ENCODE measurements at regions not wholly inside any gene's neighbourhood (a gene's known extent, or its start where the extent isn't known, plus 50 kb on each side); places are given as distances from the start of the nearest gene placed in this dataset.

- no peak for DNase-seq (ENCODE audit: low spot score)
Measured at GRCh38 chr18:27274901-27275300, 89.8 kb upstream of the CHST9 start.

GRCh38 chr18:27270508-27270907 lies 85.4 kb upstream of the CHST9 start:
- no peak for DNase-seq (ENCODE audit: low spot score)

- no peak for DNase-seq (ENCODE audit: low spot score)
Measured at GRCh38 chr18:27263369-27263768, 78.3 kb upstream of the CHST9 start.

GRCh38 chr18:27261769-27262549 lies 76.9 kb upstream of the CHST9 start:
- DNase-seq (ENCODE audit: low spot score) = no peak

GRCh38 chr18:27253571-27253970 lies 68.5 kb upstream of the CHST9 start:
- no peak for DNase-seq (ENCODE audit: low spot score)

- DNase-seq (ENCODE audit: low spot score) = no peak
Measured at GRCh38 chr18:27250471-27250870, 65.4 kb upstream of the CHST9 start.

- no peak for DNase-seq (ENCODE audit: low spot score)
Measured at GRCh38 chr18:27249933-27250332, 64.8 kb upstream of the CHST9 start.

GRCh38 chr18:27244259-27244658 lies 59.2 kb upstream of the CHST9 start:
- no peak for DNase-seq (ENCODE audit: low spot score)

- no peak for DNase-seq (ENCODE audit: low spot score)
Measured at GRCh38 chr18:27242392-27243047, 57.4 kb upstream of the CHST9 start.

- no peak for DNase-seq (ENCODE audit: low spot score)
Measured at GRCh38 chr18:27240383-27240782, 55.3 kb upstream of the CHST9 start.

GRCh38 chr18:27239669-27240068 lies 54.6 kb upstream of the CHST9 start:
- DNase-seq (ENCODE audit: low spot score) = no peak

GRCh38 chr18:27235218-27235870 lies 50.2 kb upstream of the CHST9 start:
- DNase-seq (ENCODE audit: low spot score) = no peak

All from germinal center (tissue), 1 donor.